SK-N-DZ (cell line): ENCODE measurements at regions not wholly inside any gene's neighbourhood (a gene's known extent, or its start where the extent isn't known, plus 50 kb on each side); places are given as distances from the start of the nearest gene placed in this dataset.
A peak's percentile ranks its signal among the peaks of the same experiment; 100 is the strongest.

Experiments
- DNase-seq: peaks from one replicate; pipeline ENCODE4 v3.0.0-alpha.2; 2015; ENCODE audit warnings: low spot score

DNA sequence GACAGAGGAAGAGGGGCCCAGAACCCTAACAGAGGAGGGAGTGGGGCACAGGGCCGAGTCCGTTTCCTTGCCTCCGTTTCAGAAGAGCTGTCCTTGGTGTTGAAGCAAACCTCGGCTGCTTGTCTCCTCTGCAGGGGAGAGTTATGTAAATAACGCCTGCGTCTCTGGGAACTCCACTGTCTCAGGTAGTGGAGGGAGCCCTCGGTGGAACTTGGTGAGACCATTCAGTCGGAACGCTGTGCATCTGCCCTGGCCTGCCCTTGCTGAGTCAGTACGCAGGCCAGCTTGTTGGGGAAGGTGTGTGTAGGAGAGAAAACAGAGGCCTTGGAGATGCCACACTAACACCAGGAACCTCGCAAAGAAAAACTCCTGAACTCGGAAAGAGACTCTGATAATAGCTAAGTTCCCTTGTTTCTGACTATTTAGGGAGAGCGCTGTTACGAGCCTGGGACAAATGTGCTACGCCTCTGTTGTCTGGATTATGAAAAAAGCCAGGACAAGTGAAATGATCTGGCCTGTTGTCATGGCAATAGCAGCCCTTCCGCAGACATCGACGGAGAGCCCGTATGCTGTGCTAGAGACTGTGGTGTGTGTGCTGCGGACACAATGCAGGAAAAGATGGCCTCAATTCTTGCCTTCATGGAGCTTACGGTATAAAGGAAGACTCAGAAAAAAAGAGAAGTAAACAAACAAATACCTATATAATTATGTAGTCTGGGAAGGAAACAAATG lies 94.6 kb upstream of the AKT3 start:
- DNase-seq = peak; percentile 59

GRCh38 chr1:243943671-243944428 lies 93.8 kb upstream of the AKT3 start:
- no peak for DNase-seq

DNA sequence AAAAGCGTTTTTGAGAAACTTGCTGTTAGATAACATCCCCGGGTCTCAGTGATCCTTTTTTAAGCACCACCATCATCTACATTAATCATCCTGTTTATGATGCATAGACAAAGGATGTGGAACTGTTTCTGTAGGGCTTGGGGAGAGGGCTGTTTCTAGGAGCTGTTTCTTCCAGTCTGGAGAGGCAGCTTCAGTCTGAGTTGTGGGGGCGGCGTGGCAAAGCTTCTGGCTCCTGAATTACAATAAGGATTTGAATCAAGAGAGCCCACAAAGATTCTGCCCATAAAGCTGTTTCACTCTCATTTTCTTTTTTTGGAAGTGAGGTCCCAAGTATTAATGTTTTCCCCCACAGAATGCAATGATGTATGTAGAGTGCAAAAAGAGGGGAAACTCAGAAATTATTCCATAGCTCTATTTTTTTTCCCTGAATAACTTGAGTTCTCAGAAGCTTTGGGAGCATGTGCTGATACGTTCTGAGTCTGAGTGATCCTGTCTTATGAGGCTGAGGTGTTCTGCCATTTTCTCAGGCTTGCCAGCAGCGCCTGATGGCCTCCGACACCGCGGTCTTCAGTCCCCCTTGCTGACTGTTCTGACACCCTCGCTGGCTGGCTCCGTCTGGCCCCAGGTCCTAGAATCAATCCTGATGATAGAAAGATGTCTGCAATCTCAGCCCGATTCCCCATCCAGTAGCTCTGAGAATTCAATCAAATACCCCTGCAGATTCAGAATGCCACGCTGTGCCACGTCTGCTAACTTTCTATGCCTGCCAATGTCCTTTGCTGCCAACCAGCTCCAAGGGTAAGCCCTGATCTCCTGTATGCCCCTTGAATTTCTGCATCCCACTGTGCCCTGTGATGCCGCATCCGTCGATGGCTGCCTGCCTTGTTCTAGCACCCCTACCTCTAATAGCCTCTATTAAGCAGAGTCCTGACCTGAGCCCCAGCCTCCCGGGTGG lies 92.4 kb upstream of the AKT3 start:
- no peak for DNase-seq

- no peak for DNase-seq
These were observed 90.4 kb upstream of the AKT3 start for GRCh38 chr1:243940451-243940850.

GRCh38 chr1:243939167-243939848 lies 89.3 kb upstream of the AKT3 start:
- no peak for DNase-seq

DNA sequence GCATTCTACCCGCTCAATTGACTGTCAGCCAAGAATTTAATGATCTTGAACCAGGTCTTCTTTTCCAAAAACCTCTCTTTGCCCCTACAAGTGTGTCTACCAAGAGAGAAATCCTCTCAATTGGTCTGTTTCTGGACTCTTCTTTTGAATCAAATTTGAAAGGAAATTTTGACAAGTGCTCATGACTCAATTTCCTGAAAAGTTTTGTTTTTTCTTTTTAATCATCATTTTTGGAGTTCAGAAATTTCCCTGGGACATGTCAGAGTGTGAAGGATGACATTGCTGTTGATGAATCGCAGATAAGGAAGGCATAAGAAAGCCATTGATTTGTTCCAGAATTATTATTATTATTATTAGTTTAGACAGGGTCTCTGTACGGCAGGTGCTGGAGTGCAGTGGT lies 88.2 kb upstream of the AKT3 start:
- DNase-seq = no peak

DNA sequence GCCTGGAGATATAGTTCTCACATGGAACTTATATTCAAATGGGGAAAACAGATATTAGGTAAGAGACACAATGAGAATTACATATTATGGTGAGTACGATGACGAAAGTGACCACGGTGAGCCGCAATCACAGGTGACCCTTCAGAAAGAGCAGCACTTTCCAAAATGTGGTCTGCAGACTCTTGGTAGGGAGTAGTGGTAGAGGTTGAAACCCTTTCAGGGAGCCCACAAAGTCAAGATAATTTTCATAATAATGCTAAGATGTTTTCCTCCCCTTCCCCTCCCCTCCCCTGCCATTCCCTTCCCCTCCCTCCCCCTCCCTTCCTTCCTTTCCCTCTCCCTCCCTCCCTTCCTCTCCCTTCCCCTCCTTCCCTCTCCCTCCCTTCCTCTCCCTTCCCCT lies 83.5 kb upstream of the AKT3 start:
- no peak for DNase-seq

DNA sequence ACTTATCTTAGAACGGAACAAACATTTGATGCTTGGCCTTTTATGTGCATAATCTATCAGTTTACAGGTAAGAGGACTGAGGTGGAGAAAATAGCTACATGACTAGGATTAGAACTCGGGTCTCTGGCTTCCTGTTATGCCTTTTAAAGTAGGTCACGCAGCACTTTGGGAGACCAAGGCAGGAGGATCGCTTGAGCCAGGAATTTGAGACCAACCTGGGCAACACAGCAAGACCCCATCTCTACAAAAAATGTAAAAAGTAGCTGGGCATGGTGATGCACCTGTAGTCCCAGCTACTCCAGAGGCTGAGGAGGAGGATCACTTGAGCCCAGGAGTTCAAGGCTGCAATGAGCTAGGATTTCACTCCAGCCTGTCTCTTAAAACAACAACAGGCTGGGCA lies 81.9 kb upstream of the AKT3 start:
- no peak for DNase-seq

DNA sequence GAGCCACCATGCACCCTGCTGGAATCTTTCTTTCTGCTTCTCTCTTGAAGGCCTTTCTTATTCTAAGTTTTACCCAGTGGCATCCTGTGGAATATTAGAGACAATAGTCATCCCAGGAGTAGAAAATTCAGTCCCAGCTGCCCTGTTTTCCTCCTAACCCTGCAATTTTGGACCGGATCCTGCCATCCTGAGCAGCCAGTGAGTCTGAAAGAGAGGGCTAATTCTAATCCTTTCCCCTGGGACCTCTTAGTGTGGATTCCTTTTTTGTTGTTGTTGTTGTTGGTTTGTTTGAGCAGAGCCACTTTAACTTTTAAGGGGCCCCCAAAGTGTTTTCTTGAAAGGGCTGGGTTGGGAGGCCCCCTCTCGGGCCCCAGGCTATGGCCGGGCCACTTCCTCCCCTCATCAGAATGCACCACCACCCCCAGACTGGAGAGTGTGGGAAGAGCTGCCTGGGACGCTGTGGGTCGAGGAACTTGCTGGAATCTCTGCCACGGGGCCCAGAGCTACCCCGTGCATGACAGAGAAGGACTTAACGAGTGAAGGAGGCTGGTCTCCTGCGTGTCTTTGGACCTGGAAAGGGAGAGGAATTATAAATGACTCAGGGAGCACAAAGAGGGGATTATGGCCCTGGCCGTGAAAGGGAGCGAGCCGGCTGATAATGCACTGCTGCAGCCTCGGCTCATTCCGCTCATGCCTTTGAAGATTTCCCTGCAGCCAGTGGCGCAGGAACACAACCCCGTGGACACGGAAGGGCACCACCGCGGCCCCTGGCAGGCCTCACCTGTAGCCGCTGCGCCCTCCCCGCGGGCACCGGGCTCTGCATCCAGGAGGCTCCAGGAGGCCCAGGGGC lies 81.0 kb upstream of the AKT3 start:
- no peak for DNase-seq

GRCh38 chr1:243927381-243927780 lies 77.3 kb upstream of the AKT3 start:
- DNase-seq = no peak

GRCh38 chr1:243926803-243927245 lies 76.8 kb upstream of the AKT3 start:
- DNase-seq = no peak

DNA sequence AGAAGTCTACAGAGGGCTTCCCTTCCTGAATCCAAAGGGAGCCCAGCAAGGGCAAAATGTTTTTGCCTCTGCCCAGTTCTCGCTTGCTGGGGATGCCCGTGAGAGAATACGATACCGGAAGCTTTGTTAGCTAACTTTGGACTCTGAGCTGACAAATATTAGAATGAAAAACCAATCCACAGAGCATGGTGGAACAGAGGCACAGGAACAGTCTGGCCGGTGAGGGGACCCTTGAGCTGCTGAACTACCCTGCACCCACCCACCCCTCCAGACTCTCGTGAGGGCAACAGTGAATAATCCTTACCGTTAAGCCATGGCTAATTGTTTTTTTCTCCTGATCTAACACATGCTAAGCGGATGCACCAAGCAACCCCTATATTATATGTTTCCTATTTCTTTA lies 76.3 kb upstream of the AKT3 start:
- no peak for DNase-seq

DNA sequence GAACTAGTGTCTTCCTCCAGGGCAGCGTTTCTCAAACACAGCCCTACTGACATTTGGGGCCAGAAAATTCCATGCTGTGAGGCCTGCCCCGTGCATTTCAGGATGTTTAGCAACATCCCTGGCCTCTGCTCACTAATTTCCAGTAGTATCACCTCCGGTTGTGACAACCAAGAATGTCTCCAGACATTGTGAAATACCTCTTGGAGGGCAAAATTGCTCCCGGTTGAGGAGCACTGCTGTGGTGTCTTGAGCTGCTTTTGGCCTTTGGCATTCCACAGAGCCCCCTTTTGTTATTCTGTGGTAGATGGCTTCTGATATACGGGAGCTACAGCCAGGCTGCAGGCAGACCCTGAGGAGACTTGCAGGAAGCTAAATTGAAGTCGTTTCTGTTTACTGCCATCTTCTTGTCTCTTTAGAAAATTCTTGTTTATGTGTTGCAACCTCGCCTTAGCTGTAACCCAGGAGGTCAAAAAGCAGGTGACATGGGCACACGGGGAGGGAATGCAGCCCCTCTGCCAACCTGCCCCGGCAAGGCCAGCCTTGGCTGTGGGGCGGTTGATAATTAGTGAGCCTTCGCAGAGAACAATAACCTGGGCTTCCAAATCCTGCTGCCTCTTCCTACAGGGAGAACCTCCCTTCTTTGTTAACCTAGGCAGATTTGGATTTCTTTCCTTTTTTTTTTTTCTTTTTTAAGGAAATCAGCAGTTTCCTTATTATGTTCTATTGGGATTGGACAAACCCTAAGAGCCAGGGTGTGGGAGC lies 74.7 kb upstream of the AKT3 start:
- DNase-seq = no peak

DNA sequence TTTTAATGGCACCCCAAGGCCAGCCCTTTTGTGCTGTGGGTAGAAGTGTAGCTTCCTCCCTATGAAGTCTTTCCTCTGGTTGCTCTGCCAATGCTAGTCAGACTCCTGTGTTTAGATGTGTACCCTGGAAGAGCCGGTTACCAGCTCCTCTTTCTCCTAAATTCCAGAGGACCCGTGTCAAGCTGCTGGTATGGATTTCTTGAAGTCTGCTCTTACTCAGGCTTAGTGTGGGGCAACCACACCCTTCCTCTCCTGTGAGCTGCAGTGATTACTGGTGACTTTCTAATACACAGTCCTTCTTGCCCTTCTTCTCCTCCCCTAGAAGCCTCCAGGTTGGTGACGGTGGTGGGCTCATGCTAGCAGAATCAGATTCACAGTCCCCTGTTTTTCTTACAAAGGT lies 74.1 kb upstream of the AKT3 start:
- DNase-seq = no peak

GRCh38 chr1:243923292-243924171 lies 73.5 kb upstream of the AKT3 start:
- DNase-seq = no peak

DNA sequence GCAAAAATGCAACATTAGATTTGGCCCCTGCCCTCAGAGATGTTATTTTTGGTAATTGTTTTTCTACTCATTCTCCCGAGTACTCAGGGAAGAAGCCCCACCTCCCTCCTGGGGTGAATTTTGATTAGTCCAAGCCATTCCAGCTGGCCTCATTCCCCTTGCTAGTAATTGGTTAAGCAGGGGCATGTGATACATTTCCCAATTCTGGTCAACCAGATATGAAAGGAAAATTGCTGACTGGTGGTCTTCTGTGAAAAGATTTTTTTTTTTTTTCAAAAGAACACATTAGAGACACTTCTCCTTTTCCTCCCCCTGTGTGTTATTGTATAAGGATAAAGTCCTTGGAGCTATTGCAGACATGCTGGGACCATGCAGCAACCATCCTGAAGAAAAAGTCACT lies 71.1 kb upstream of the AKT3 start:
- no peak for DNase-seq

GRCh38 chr1:243917863-243918565 lies 68.0 kb upstream of the AKT3 start:
- no peak for DNase-seq
